ENCODE measurements at regions not wholly inside any gene's neighbourhood (a gene's known extent, or its start where the extent isn't known, plus 50 kb on each side); places are given as distances from the start of the nearest gene placed in this dataset.

GRCh38 chr9:103992938-103993579 lies 101.0 kb upstream of the SMC2 start:
- ATAC-seq, result no peak
- Mint-ChIP-seq H3K4me3 (no peak overlapping the region), H3K9me3 (no peaks in the 10 kb centered on the region), H3K36me3 (no peaks in the 10 kb centered on the region), H3K27ac (no peak overlapping the region), H3K27me3 (no peaks in the 10 kb centered on the region), H3K4me1 (no peaks in the 10 kb centered on the region)

DNA sequence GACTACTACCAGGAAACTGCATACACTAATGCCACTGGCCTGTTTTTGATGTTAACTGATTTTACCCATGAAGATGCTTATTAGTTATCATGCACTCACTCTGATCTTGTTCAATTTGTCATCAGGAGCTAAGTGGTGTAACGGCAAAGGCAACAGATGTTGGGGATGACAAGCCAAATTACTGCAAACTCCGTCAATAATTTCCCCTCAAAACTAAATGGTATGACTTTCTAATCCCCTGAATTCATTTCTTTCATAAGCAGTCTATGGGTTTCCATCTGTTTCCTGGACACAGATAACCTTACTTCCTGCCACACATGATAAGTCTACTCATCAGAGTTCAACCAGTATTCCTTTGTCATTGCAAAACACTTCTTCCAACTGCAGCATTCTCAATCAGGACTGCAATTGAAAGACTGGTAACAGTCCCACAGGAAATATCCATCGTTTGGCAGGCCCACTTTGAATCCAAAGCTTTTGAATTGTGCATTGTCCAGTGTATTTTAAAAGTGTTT lies 96.2 kb upstream of the SMC2 start:
- ATAC-seq, result no peak
- Mint-ChIP-seq H3K27me3 (peaks cover 4% of the 10 kb centered on the region), H3K27ac (no peak overlapping the region), H3K9me3 (no peaks in the 10 kb centered on the region), H3K4me1 (no peaks in the 10 kb centered on the region), H3K4me3 (no peak overlapping the region), H3K36me3 (no peaks in the 10 kb centered on the region)

DNA sequence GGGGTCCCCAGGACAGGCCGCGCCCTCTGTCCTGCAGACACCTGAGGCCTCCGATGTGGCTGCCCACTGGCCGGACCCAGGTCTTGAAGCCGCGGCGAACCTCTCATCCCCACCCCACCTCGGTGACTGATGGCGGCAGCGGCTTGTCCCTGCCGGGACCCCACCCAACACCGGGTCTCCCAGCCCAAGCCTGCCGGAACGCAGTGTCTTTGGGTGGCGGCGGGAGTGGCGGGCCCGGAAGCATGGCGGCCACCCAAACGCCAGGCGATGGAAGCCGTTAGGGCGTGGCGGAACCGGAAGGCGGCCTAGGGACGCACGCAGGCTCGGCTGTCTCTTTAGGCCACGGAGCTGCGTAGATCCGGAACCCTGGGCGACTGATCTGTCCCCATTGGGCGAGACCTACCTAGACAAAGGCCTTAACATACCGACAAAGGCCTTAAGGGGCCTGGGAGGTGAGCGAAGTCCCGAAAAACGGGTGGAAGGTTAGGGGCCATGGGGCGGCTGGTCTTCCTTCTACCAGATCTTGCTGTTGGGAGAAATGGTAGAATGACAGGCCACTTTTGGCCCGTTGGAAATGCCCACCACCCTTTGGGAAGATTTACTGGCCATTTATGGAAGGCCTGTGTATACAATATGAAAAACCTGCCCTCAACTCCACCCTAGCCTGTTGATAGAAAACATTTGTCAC lies 94.6 kb upstream of the SMC2 start:
- no peaks in the 10 kb centered on the region for H3K36me3 Mint-ChIP-seq
- peak; percentile 65 for ATAC-seq
- no peaks in the 10 kb centered on the region for H3K4me1 Mint-ChIP-seq
- H3K4me3 Mint-ChIP-seq, result no peak overlapping the region
- H3K27ac Mint-ChIP-seq, result no peak overlapping the region
- peaks cover 10% of the 10 kb centered on the region for H3K27me3 Mint-ChIP-seq
- no peaks in the 10 kb centered on the region for H3K9me3 Mint-ChIP-seq

DNA sequence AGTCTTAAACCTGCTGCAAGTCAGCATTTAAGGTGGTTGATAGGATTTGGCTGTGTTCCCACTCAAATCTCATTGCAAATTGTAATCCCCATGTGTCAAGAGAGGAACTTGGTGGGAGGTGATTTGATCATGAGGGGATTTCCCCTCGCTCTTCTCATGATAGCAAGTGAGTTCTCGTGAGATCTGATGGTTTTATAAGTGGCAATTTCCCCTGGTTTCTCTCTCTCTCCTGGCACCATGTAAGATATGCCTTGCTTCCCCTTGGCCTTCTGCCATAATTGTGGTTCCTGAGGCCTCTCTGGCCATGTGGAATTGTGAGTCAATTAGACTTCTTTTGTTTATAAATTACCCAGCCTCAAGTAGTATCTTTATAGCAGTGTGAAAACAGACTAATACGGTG lies 84.3 kb upstream of the SMC2 start:
- no peak for ATAC-seq
- Mint-ChIP-seq H3K4me3 (no peak overlapping the region), H3K4me1 (no peaks in the 10 kb centered on the region), H3K27ac (no peak overlapping the region), H3K27me3 (no peaks in the 10 kb centered on the region), H3K36me3 (no peaks in the 10 kb centered on the region), H3K9me3 (no peaks in the 10 kb centered on the region)

DNA sequence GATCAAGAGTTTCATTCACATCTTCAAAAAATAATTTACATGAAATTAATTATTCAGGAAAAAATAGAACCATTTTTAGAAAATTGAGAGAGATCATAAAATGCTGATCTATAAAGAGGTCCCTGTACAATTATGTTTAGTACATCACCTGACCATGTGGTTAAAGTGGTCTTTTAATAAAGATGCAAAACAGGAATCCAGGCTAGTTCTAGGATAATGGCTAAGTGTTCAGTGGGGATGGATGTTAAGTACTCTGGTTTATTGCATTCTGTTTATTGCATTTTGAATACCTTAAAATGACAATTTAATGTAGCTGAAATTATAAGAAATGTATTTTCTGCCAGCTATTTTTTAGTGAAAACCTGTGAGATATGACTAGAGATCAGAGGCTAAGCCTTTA lies 72.0 kb upstream of the SMC2 start:
- Mint-ChIP-seq H3K4me1 (peaks cover 3% of the 10 kb centered on the region), H3K36me3 (no peaks in the 10 kb centered on the region), H3K27me3 (peaks cover 9% of the 10 kb centered on the region), H3K4me3 (no peak overlapping the region), H3K9me3 (no peaks in the 10 kb centered on the region), H3K27ac (no peak overlapping the region)
- ATAC-seq, result no peak

GRCh38 chr9:104025104-104025503 lies 69.0 kb upstream of the SMC2 start:
- no peak for ATAC-seq

DNA sequence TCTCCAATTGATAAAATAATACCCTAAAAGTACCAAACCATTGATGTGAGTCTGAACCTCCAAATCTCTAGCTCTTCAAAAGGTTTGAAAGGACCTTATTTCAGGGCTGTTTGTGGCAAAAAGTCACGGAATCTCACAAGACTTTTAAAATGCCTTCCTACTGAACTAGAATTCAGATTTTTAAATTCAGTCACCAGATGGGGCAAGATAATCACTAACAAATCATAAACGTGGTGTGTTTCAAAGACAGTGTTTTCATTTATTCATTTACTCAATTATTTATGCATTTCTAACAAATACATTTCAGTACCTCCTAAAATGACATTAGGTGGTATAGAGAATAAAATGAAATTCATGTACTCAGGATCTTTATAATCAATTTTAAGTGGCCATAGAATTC lies 68.2 kb upstream of the SMC2 start:
- Mint-ChIP-seq H3K27ac (no peak overlapping the region), H3K4me1 (peaks cover 21% of the 10 kb centered on the region), H3K27me3 (peaks cover 12% of the 10 kb centered on the region), H3K4me3 (no peak overlapping the region), H3K36me3 (no peaks in the 10 kb centered on the region), H3K9me3 (no peaks in the 10 kb centered on the region)
- no peak for ATAC-seq

More at GRCh38 chr9:104025104-104025503, 69.0 kb upstream of the SMC2 start:
- peaks cover 12% of the 10 kb centered on the region for H3K27me3 Mint-ChIP-seq
- H3K4me3 Mint-ChIP-seq, result no peak overlapping the region
- peaks cover 21% of the 10 kb centered on the region for H3K4me1 Mint-ChIP-seq
- no peaks in the 10 kb centered on the region for H3K9me3 Mint-ChIP-seq
- H3K36me3 Mint-ChIP-seq, result no peaks in the 10 kb centered on the region
- no peak overlapping the region for H3K27ac Mint-ChIP-seq

DNA sequence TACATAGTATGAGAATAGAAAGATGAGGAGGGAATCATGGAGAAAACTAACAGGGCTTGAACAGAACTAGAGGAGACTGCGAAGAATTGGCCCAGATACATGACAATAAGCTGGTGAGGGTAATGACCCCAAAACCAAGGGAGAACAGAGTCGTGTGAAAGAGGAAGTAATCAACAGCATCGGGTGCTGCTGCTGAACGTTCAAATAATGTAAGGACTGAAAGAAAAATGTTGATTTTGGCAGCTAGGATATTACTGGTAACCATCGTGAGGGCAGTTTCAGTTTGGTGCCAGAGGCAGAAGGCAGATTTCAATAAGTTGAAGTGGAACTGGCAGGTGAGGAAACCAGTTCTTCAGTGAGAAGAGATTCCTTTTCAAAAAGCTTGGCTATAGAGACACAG lies 66.8 kb upstream of the SMC2 start:
- Mint-ChIP-seq H3K4me1 (peaks cover 21% of the 10 kb centered on the region), H3K27ac (no peak overlapping the region), H3K27me3 (peaks cover 12% of the 10 kb centered on the region), H3K9me3 (no peaks in the 10 kb centered on the region), H3K36me3 (no peaks in the 10 kb centered on the region), H3K4me3 (no peak overlapping the region)
- no peak for ATAC-seq

- no peak for ATAC-seq
- Mint-ChIP-seq H3K4me3 (no peak overlapping the region), H3K36me3 (no peaks in the 10 kb centered on the region), H3K4me1 (peaks cover 21% of the 10 kb centered on the region), H3K9me3 (no peaks in the 10 kb centered on the region), H3K27me3 (peaks cover 12% of the 10 kb centered on the region), H3K27ac (no peak overlapping the region)
Observed at GRCh38 chr9:104028827-104029226, 65.3 kb upstream of the SMC2 start.

Measured in stimulated activated memory B cell treated with anti-CD40 and anti-IgM and Interleukin-4, amounts not matched to agents 10 μg/mL and 1 μg/mL and 100 μg/mL, for 72 hours (primary cell).